Caco-2 (cell line): ENCODE measurements at regions not wholly inside any gene's neighbourhood (a gene's known extent, or its start where the extent isn't known, plus 50 kb on each side); places are given as distances from the start of the nearest gene placed in this dataset.

Source experiments
- BruUV-seq: library from RNA; stranded (reverse); fragments of 400-500 nt; replicated peaks from 2 replicates; lab custom pipeline; 2021; lab: Mats Ljungman, UMichigan
- CTCF ChIA-PET: fragments of 300-600 bp; sonication (Branson Sonifier 250); formaldehyde crosslinking; loops from one replicate; lab custom pipeline; 2022; ENCODE audit warnings: antibody characterized with exemption; lab: Charles Lee
- POLR2A ChIA-PET: fragments of 300-600 bp; sonication (Branson Sonifier 250); formaldehyde crosslinking; loops from one replicate; lab custom pipeline; 2022; ENCODE audit warnings: antibody characterized with exemption; lab: Charles Lee
- DNase-seq, 2 experiments: peaks; one replicate each; pipeline versions ENCODE4 v3.0.0 to v3.0.0-alpha.2; 2020 to 2022
- H3K27me3 ChIP-seq: replicated peaks from 2 replicates; pipeline ENCODE4 v1.6.0; 2011; ENCODE audit warnings: low read length; ENCODE audit not compliant: control insufficient read depth, insufficient read depth
- H3K36me3 ChIP-seq: 2 replicates; pipeline ENCODE4 v1.5.1; 2011; ENCODE audit warnings: low read length; ENCODE audit not compliant: control insufficient read depth, insufficient read depth
- H3K4me1 ChIP-seq: fragments of 250-450 bp; sonication (Bioruptor Pico); 2 replicates; pipeline ENCODE4 v1.5.1; 2020; ENCODE audit warnings: mild to moderate bottlenecking
- H3K4me3 ChIP-seq: 2 replicates; pipeline ENCODE4 v1.5.1; 2011; ENCODE audit warnings: low read depth, mild to moderate bottlenecking, control low read depth, low read length
- H3K9me3 ChIP-seq: fragments of 250-450 bp; sonication (Bioruptor Pico); 2 replicates; pipeline ENCODE4 v1.5.1; 2020; ENCODE audit warnings: mild to moderate bottlenecking, moderate library complexity
- H3K27ac Mint-ChIP-seq: one replicate; pipeline ENCODE4 v1.8.0; 2022; ENCODE audit warnings: mixed read lengths; ENCODE audit not compliant: unreplicated experiment
- H3K27me3 Mint-ChIP-seq: one replicate; pipeline ENCODE4 v1.8.0; 2022; ENCODE audit warnings: mixed read lengths; ENCODE audit not compliant: insufficient read depth, unreplicated experiment
- H3K36me3 Mint-ChIP-seq: one replicate; pipeline ENCODE4 v1.8.0; 2022; ENCODE audit warnings: mild to moderate bottlenecking, mixed read lengths; ENCODE audit not compliant: insufficient read depth, unreplicated experiment
- H3K4me1 Mint-ChIP-seq: one replicate; pipeline ENCODE4 v1.8.0; 2022; ENCODE audit warnings: low read depth, mixed read lengths; ENCODE audit not compliant: unreplicated experiment
- H3K4me3 Mint-ChIP-seq: one replicate; pipeline ENCODE4 v1.8.0; 2022; ENCODE audit warnings: mild to moderate bottlenecking, moderate library complexity, mixed read lengths; ENCODE audit not compliant: unreplicated experiment
- H3K9me3 Mint-ChIP-seq: one replicate; pipeline ENCODE4 v1.8.0; 2022; ENCODE audit warnings: mixed read lengths; ENCODE audit not compliant: unreplicated experiment
- CTCF ChIP-seq, 2 experiments: fragments of 200-600 bp in 1 of 2; IDR thresholded peaks; 1 replicate in 1 of 2; 2 replicates in 1 of 2; pipeline versions ENCODE4 v1.5.1 to v1.8.0; 2011 to 2022; ENCODE audit warnings: antibody characterized with exemption in 1 of 2, control low read depth in 1 of 2, inconsistent platforms in 1 of 2, low read depth in 1 of 2, low read length in 1 of 2, mild to moderate bottlenecking in 1 of 2, moderate library complexity in 1 of 2; ENCODE audit not compliant: insufficient read depth in 1 of 2, severe bottlenecking in 1 of 2, unreplicated experiment in 1 of 2
- intact Hi-C: fragments of 100-400 bp; cut with micrococcal nuclease; formaldehyde crosslinking; loops from one replicate; pipeline ENCODE4 v1.10.0; 2022; ENCODE audit not compliant: unreplicated experiment

GRCh38 chr18:76572518-76573247, 77.6 kb upstream of the ZNF516 start:
- no TSS peak for BruUV-seq
- peak overlapping the region; percentile 55 for H3K27ac Mint-ChIP-seq
- H3K9me3 ChIP-seq: no peaks in the 10 kb centered on the region
- H3K27me3 Mint-ChIP-seq: peaks cover 2% of the 10 kb centered on the region
- intact Hi-C loops: loop anchor here (1.0 kb wide), 1 partner anchor 173 kb away; no protein-coding TSS in a partner anchor
- DNase-seq: peak in 1 of 2 experiments; percentile 4
- ChIA-PET POLR2A (no interaction called here), CTCF (no interaction called here)
- TF ChIP-seq CTCF (IDR thresholded peaks at IDR 0.05; ENCODE audit: insufficient read depth in 1 of 2, low read depth in 1 of 2, low read length in 1 of 2, severe bottlenecking in 1 of 2, unreplicated experiment in 1 of 2): no peak
- no peaks in the 10 kb centered on the region for H3K9me3 Mint-ChIP-seq
- no peak overlapping the region for H3K4me3 Mint-ChIP-seq
- H3K36me3 ChIP-seq: no peaks in the 10 kb centered on the region
- H3K4me1 ChIP-seq: no peaks in the 10 kb centered on the region
- no peaks in the 10 kb centered on the region for H3K4me1 Mint-ChIP-seq
- no peaks in the 10 kb centered on the region for H3K36me3 Mint-ChIP-seq
- no peaks in the 10 kb centered on the region for H3K27me3 ChIP-seq
- no peak overlapping the region for H3K4me3 ChIP-seq

GRCh38 chr18:76571689-76572088, 76.6 kb upstream of the ZNF516 start:
- no TSS peak for BruUV-seq
- no peaks in the 10 kb centered on the region for H3K36me3 ChIP-seq
- H3K4me1 ChIP-seq: no peaks in the 10 kb centered on the region
- Mint-ChIP-seq H3K36me3 (no peaks in the 10 kb centered on the region), H3K4me1 (peaks cover 6% of the 10 kb centered on the region), H3K27ac (no peak overlapping the region), H3K4me3 (no peak overlapping the region), H3K27me3 (peaks cover 2% of the 10 kb centered on the region), H3K9me3 (no peaks in the 10 kb centered on the region)
- no peak for DNase-seq
- ChIA-PET POLR2A (interaction anchor here (0.6 kb wide), 1 partner anchor 126 kb away, joined by 3 read pairs; no protein-coding TSS in a partner anchor), CTCF (no interaction called here)
- TF ChIP-seq CTCF (IDR thresholded peaks at IDR 0.05; ENCODE audit: insufficient read depth in 1 of 2, low read depth in 1 of 2, low read length in 1 of 2, severe bottlenecking in 1 of 2, unreplicated experiment in 1 of 2): no peak
- intact Hi-C loops: loop anchor here (1.0 kb wide), 1 partner anchor 172 kb away; no protein-coding TSS in a partner anchor
- no peak overlapping the region for H3K4me3 ChIP-seq
- H3K27me3 ChIP-seq: no peaks in the 10 kb centered on the region
- no peaks in the 10 kb centered on the region for H3K9me3 ChIP-seq

- H3K27ac Mint-ChIP-seq: no peak overlapping the region
- H3K9me3 ChIP-seq: no peaks in the 10 kb centered on the region
- H3K9me3 Mint-ChIP-seq: no peaks in the 10 kb centered on the region
- TF ChIP-seq CTCF (IDR thresholded peaks at IDR 0.05; ENCODE audit: insufficient read depth in 1 of 2, low read depth in 1 of 2, low read length in 1 of 2, severe bottlenecking in 1 of 2, unreplicated experiment in 1 of 2): no peak
- H3K27me3 Mint-ChIP-seq: peaks cover 2% of the 10 kb centered on the region
- H3K36me3 Mint-ChIP-seq: no peaks in the 10 kb centered on the region
- H3K4me1 ChIP-seq: no peaks in the 10 kb centered on the region
- intact Hi-C loops: no loop called here
- POLR2A ChIA-PET: no interaction called here
- no peak overlapping the region for H3K4me3 Mint-ChIP-seq
- H3K27me3 ChIP-seq: no peaks in the 10 kb centered on the region
- CTCF ChIA-PET: no interaction called here
- no TSS peak for BruUV-seq
- H3K4me3 ChIP-seq: no peak overlapping the region
- no peak for DNase-seq
- peaks cover 7% of the 10 kb centered on the region for H3K4me1 Mint-ChIP-seq
- no peaks in the 10 kb centered on the region for H3K36me3 ChIP-seq
Measured at GRCh38 chr18:76570856-76571255, 75.8 kb upstream of the ZNF516 start.
